Astrocyte (in vitro differentiated cells and primary cell): ENCODE measurements at regions not wholly inside any gene's neighbourhood (a gene's known extent, or its start where the extent isn't known, plus 50 kb on each side); places are given as distances from the start of the nearest gene placed in this dataset.

Source experiments
- CTCF ChIP-seq: IDR thresholded peaks from 2 replicates; pipeline ENCODE4 v1.5.1; 2011; ENCODE audit warnings: low read depth, mild to moderate bottlenecking, inconsistent platforms, low read length, moderate library complexity; ENCODE audit not compliant: insufficient read depth
- EZH2 ChIP-seq: IDR thresholded peaks from 2 replicates; pipeline ENCODE4 v1.6.1; 2012; ENCODE audit warnings: mild to moderate bottlenecking, low read length, inconsistent platforms; ENCODE audit not compliant: insufficient read depth

GRCh38 chr20:52427960-52428359 is 236.4 kb upstream of the ZFP64 start:
- TF ChIP-seq CTCF (no peak), EZH2 (no peak)
